Body of pancreas (tissue), 4 donors: ENCODE measurements at regions not wholly inside any gene's neighbourhood (a gene's known extent, or its start where the extent isn't known, plus 50 kb on each side); places are given as distances from the start of the nearest gene placed in this dataset.

Source experiments
- ATAC-seq: fragments of 150-250 bp; one replicate; pipeline ENCODE4 v1.9.1; 2016
- DNase-seq, 4 donors: peaks; one replicate each; pipeline ENCODE4 v3.0.0-alpha.2; 2019
- H3K27ac ChIP-seq, 4 donors: fragments of 200-600 bp; sonication (generic); 1 replicate in 3 of 4; 2 replicates in 1 of 4; pipeline versions ENCODE4 v1.5.1 to v1.6.1; 2016 to 2019; ENCODE audit warnings: mild to moderate bottlenecking in 1 of 4, mixed read lengths in 1 of 4, moderate library complexity in 1 of 4
- H3K27me3 ChIP-seq, 2 donors: fragments of 200-600 bp; sonication (generic); one replicate each; pipeline ENCODE4 v1.6.0; 2016; ENCODE audit warnings: mild to moderate bottlenecking in 1 of 2
- H3K36me3 ChIP-seq, 2 donors: fragments of 200-600 bp; sonication (generic); replicated peaks in 1 of 2; 2 replicates each; pipeline ENCODE4 v1.5.1; 2016; ENCODE audit warnings: low read depth in 2 of 2; ENCODE audit not compliant: insufficient read depth in 1 of 2
- H3K4me1 ChIP-seq: fragments of 200-600 bp; sonication (generic); one replicate; pipeline ENCODE4 v1.6.0; 2016
- H3K4me3 ChIP-seq, 2 donors: fragments of 200-600 bp; sonication (generic); 1 replicate in 1 of 2; 2 replicates in 1 of 2; pipeline ENCODE4 v1.5.1; 2016 to 2019
- H3K9me3 ChIP-seq, 3 donors: fragments of 200-600 bp; sonication (generic); 1 replicate in 2 of 3; 2 replicates in 1 of 3; pipeline ENCODE4 v1.5.1; 2016
- CTCF ChIP-seq, 7 experiments: fragments of 450-650 bp in 4 of 7; fragments of 200-600 bp in 3 of 7; sonication (generic) in 3 of 7; IDR thresholded peaks; one replicate each; pipeline ENCODE4 v1.5.1; 2016 to 2019; ENCODE audit warnings: antibody characterized with exemption in 7 of 7
- POLR2A ChIP-seq, 3 donors: fragments of 450-650 bp; IDR thresholded peaks; one replicate each; pipeline ENCODE4 v1.6.1; 2016; ENCODE audit warnings: antibody characterized with exemption in 3 of 3, mild to moderate bottlenecking in 2 of 3
- WGBS, 2 donors: methylation state at CpG; one replicate each; pipeline ENCODE4 v1.1.5; 2017; 5-methylcytosine and 5-hydroxymethylcytosine counted together
- intact Hi-C: fragments of 100-400 bp; cut with DNase I; formaldehyde crosslinking; loops from one replicate; pipeline ENCODE4 v1.15.1; 2023

- Histone ChIP-seq H3K27me3 (no peaks in the 10 kb centered on the region), H3K27ac (no peak overlapping the region), H3K9me3 (no peaks in the 10 kb centered on the region), H3K4me1 (no peaks in the 10 kb centered on the region), H3K4me3 (no peak overlapping the region), H3K36me3 (no peaks in the 10 kb centered on the region)
- ATAC-seq, result no peak
- intact Hi-C loops, result no loop called here
- WGBS, 2 donors, result 82 to 87% methylated on average over 3 of the region's 3 CpGs
- no peak for DNase-seq
- TF ChIP-seq CTCF (IDR thresholded peaks at IDR 0.05), result no peak
- no peak for TF ChIP-seq POLR2A (IDR thresholded peaks at IDR 0.05)
Observed at GRCh38 chr2:100720445-100720844, 99.5 kb upstream of the NPAS2 start.

GRCh38 chr2:100721693-100722092, 98.2 kb upstream of the NPAS2 start:
- TF ChIP-seq CTCF (IDR thresholded peaks at IDR 0.05), result no peak
- no peak for TF ChIP-seq POLR2A (IDR thresholded peaks at IDR 0.05)
- H3K27ac ChIP-seq, result no peak overlapping the region
- no peaks in the 10 kb centered on the region for H3K36me3 ChIP-seq
- 76 to 80% methylated on average over 5 of the region's 5 CpGs for WGBS, 2 donors
- no peaks in the 10 kb centered on the region for H3K9me3 ChIP-seq
- intact Hi-C loops, result no loop called here
- no peaks in the 10 kb centered on the region for H3K27me3 ChIP-seq
- DNase-seq (no peak), ATAC-seq (no peak)
- no peak overlapping the region for H3K4me3 ChIP-seq
- H3K4me1 ChIP-seq, result no peaks in the 10 kb centered on the region

- H3K27me3 ChIP-seq, result no peaks in the 10 kb centered on the region
- no peak for ATAC-seq
- H3K27ac ChIP-seq, result no peak overlapping the region
- DNase-seq, result no peak
- no peak overlapping the region for H3K4me3 ChIP-seq
- TF ChIP-seq POLR2A (IDR thresholded peaks at IDR 0.05) (no peak), CTCF (IDR thresholded peaks at IDR 0.05) (no peak)
- 80 to 86% methylated on average over 3 of the region's 3 CpGs for WGBS, 2 donors
- H3K4me1 ChIP-seq, result no peaks in the 10 kb centered on the region
- intact Hi-C loops, result no loop called here
- no peaks in the 10 kb centered on the region for H3K9me3 ChIP-seq
- H3K36me3 ChIP-seq, result no peaks in the 10 kb centered on the region
Observed at GRCh38 chr2:100722125-100722524, 97.8 kb upstream of the NPAS2 start.

- Histone ChIP-seq H3K9me3 (no peaks in the 10 kb centered on the region), H3K4me1 (no peaks in the 10 kb centered on the region), H3K27ac (no peak overlapping the region), H3K27me3 (no peaks in the 10 kb centered on the region), H3K36me3 (no peaks in the 10 kb centered on the region), H3K4me3 (no peak overlapping the region)
- 48 to 62% methylated on average over 2 of the region's 2 CpGs for WGBS, 2 donors
- ATAC-seq, result no peak
- TF ChIP-seq CTCF (IDR thresholded peaks at IDR 0.05), result no peak
- no peak for TF ChIP-seq POLR2A (IDR thresholded peaks at IDR 0.05)
- intact Hi-C loops, result no loop called here
- DNase-seq, result no peak
Observed at GRCh38 chr2:100726866-100727265, 93.1 kb upstream of the NPAS2 start.

GRCh38 chr2:100730290-100730868, 89.6 kb upstream of the NPAS2 start:
- H3K27ac ChIP-seq, result no peak overlapping the region
- H3K9me3 ChIP-seq, result no peaks in the 10 kb centered on the region
- TF ChIP-seq CTCF (IDR thresholded peaks at IDR 0.05), result peak; percentile 40 to 76 (median 67)
- TF ChIP-seq POLR2A (IDR thresholded peaks at IDR 0.05), result no peak
- H3K4me3 ChIP-seq, result no peak overlapping the region
- WGBS, 2 donors, result 55 to 57% methylated on average over 6 of the region's 6 CpGs
- H3K4me1 ChIP-seq, result no peaks in the 10 kb centered on the region
- peak; percentile 82 for ATAC-seq
- no peaks in the 10 kb centered on the region for H3K36me3 ChIP-seq
- no peaks in the 10 kb centered on the region for H3K27me3 ChIP-seq
- intact Hi-C loops, result loop anchor here (5.0 kb wide), 1 partner anchor 252 kb away; no protein-coding TSS in a partner anchor
- peak; percentile 60 to 75 (median 73) for DNase-seq
